WTC11 (cell line): ENCODE measurements at regions not wholly inside any gene's neighbourhood (a gene's known extent, or its start where the extent isn't known, plus 50 kb on each side); places are given as distances from the start of the nearest gene placed in this dataset.

ENCODE experiments used
- ATAC-seq: fragments of 200-7000 bp; cut with Tn5 transposase; 2 replicates; pipeline ENCODE4 v1.10.0; 2021; ENCODE audit warnings: mild to moderate bottlenecking, moderate library complexity
- CTCF ChIA-PET: fragments of 300-600 bp; sonication (Branson Sonifier 250); formaldehyde crosslinking; loops from one replicate; lab custom pipeline; 2021; ENCODE audit warnings: antibody characterized with exemption; lab: Charles Lee
- POLR2A ChIA-PET: fragments of 350-600 bp; sonication (Branson Sonifier 250); formaldehyde crosslinking; loops from one replicate; lab custom pipeline; 2021; ENCODE audit warnings: antibody characterized with exemption; lab: Charles Lee
- DNase-seq: peaks from one replicate; pipeline ENCODE4 v3.0.0; 2021; ENCODE audit warnings: low spot score
- H3K27ac Mint-ChIP-seq: 2 replicates; pipeline ENCODE4 v1.8.0; 2021; ENCODE audit warnings: mixed read lengths
- H3K27me3 Mint-ChIP-seq: 2 replicates; pipeline ENCODE4 v1.8.0; 2021; ENCODE audit warnings: low read depth, mild to moderate bottlenecking, moderate library complexity, mixed read lengths
- H3K36me3 Mint-ChIP-seq: 2 replicates; pipeline ENCODE4 v1.8.0; 2021; ENCODE audit warnings: mixed read lengths
- H3K4me1 Mint-ChIP-seq: 2 replicates; pipeline ENCODE4 v1.8.0; 2022; ENCODE audit warnings: mixed read lengths
- H3K4me3 Mint-ChIP-seq: 2 replicates; pipeline ENCODE4 v1.8.0; 2021; ENCODE audit warnings: mild to moderate bottlenecking, moderate library complexity, mixed read lengths
- H3K9me3 Mint-ChIP-seq: 2 replicates; pipeline ENCODE4 v1.8.0; 2021; ENCODE audit warnings: mixed read lengths
- AR ChIP-seq: fragments of 250-450 bp; sonication (Bioruptor Pico); IDR thresholded peaks from 2 replicates; pipeline ENCODE4 v1.9.0; 2021; ENCODE audit warnings: mild to moderate bottlenecking
- CBFB ChIP-seq: sonication (generic); formaldehyde crosslinking; IDR thresholded peaks from 2 replicates; pipeline ENCODE4 v1.8.1; 2022; ENCODE audit warnings: mild to moderate bottlenecking, low read depth, missing genetic modification reagents
- CDX4 ChIP-seq: fragments of 250-450 bp; sonication (Bioruptor Pico); IDR thresholded peaks from 2 replicates; pipeline ENCODE4 v1.9.0; 2021; ENCODE audit warnings: moderate library complexity, mild to moderate bottlenecking, inconsistent platforms, borderline replicate concordance
- FOXK1 ChIP-seq: sonication (generic); formaldehyde crosslinking; IDR thresholded peaks from 2 replicates; pipeline ENCODE4 v1.8.0; 2022; ENCODE audit warnings: mild to moderate bottlenecking, moderate library complexity, missing genetic modification reagents
- KAT7 ChIP-seq: sonication (generic); formaldehyde crosslinking; IDR thresholded peaks from 2 replicates; pipeline ENCODE4 v1.8.1; 2023; ENCODE audit warnings: missing genetic modification reagents, mild to moderate bottlenecking, borderline replicate concordance
- NFYB ChIP-seq: sonication (generic); formaldehyde crosslinking; conservative IDR thresholded peaks from 2 replicates; pipeline ENCODE4 v1.8.0; 2022; ENCODE audit warnings: low read depth, missing genetic modification reagents
- RORB ChIP-seq: fragments of 250-450 bp; sonication (Bioruptor Pico); IDR thresholded peaks from 2 replicates; pipeline ENCODE4 v1.9.0; 2021; ENCODE audit warnings: mild to moderate bottlenecking
- SMAD3 ChIP-seq: sonication (generic); formaldehyde crosslinking; IDR thresholded peaks from 2 replicates; pipeline ENCODE4 v1.8.0; 2022; ENCODE audit warnings: missing genetic modification reagents, mild to moderate bottlenecking, borderline replicate concordance
- SOX15 ChIP-seq: fragments of 250-450 bp; sonication (Bioruptor Pico); IDR thresholded peaks from 2 replicates; pipeline ENCODE4 v1.9.0; 2021; ENCODE audit warnings: mild to moderate bottlenecking
- SP1 ChIP-seq: sonication (generic); formaldehyde crosslinking; conservative IDR thresholded peaks from 2 replicates; pipeline ENCODE4 v1.8.1; 2022; ENCODE audit warnings: missing genetic modification reagents
- TEAD1 ChIP-seq: sonication (generic); formaldehyde crosslinking; IDR thresholded peaks from 2 replicates; pipeline ENCODE4 v1.8.0; 2022; ENCODE audit warnings: mild to moderate bottlenecking, missing genetic modification reagents
- TEAD4 ChIP-seq: sonication (generic); formaldehyde crosslinking; IDR thresholded peaks from 2 replicates; pipeline ENCODE4 v1.8.0; 2022; ENCODE audit warnings: mild to moderate bottlenecking, missing genetic modification reagents
- TP53 ChIP-seq: sonication (generic); formaldehyde crosslinking; IDR thresholded peaks from 2 replicates; pipeline ENCODE4 v1.8.1; 2023; ENCODE audit warnings: mild to moderate bottlenecking, missing genetic modification reagents
- ZBTB21 ChIP-seq: sonication (generic); formaldehyde crosslinking; IDR thresholded peaks from 2 replicates; pipeline ENCODE4 v1.8.1; 2023; ENCODE audit warnings: mild to moderate bottlenecking, missing genetic modification reagents, borderline replicate concordance
- ZNF121 ChIP-seq: sonication (generic); formaldehyde crosslinking; IDR thresholded peaks from 2 replicates; pipeline ENCODE4 v1.8.0; 2023; ENCODE audit warnings: missing genetic modification reagents
- ZNF138 ChIP-seq: sonication (generic); formaldehyde crosslinking; conservative IDR thresholded peaks from 2 replicates; pipeline ENCODE4 v1.8.1; 2022; ENCODE audit warnings: mild to moderate bottlenecking, moderate library complexity, missing genetic modification reagents
- ZNF232 ChIP-seq: sonication (generic); formaldehyde crosslinking; IDR thresholded peaks from 2 replicates; pipeline ENCODE4 v1.8.0; 2022; ENCODE audit warnings: mild to moderate bottlenecking, missing genetic modification reagents
- ZNF263 ChIP-seq: sonication (generic); formaldehyde crosslinking; IDR thresholded peaks from 2 replicates; pipeline ENCODE4 v1.8.1; 2022; ENCODE audit warnings: low read depth, mild to moderate bottlenecking, moderate library complexity, missing genetic modification reagents
- ZNF396 ChIP-seq: fragments of 250-450 bp; sonication (Bioruptor Pico); IDR thresholded peaks from 2 replicates; pipeline ENCODE4 v1.8.0; 2021; ENCODE audit warnings: mild to moderate bottlenecking, moderate library complexity, borderline replicate concordance
- ZNF423 ChIP-seq: fragments of 250-450 bp; sonication (Bioruptor Pico); IDR thresholded peaks from 2 replicates; pipeline ENCODE4 v2.1.2; 2022; ENCODE audit warnings: mild to moderate bottlenecking, moderate library complexity
- ZNF671 ChIP-seq: fragments of 250-450 bp; sonication (Bioruptor Pico); IDR thresholded peaks from 2 replicates; pipeline ENCODE4 v1.8.0; 2021; ENCODE audit warnings: mild to moderate bottlenecking
- TF ChIP-seq, protein P1 (sequence below): fragments of 250-450 bp; sonication (Bioruptor Pico); IDR thresholded peaks from 2 replicates; pipeline ENCODE4 v1.9.0; 2021; ENCODE audit warnings: mild to moderate bottlenecking, borderline replicate concordance
- TF ChIP-seq, protein P2 (sequence below): sonication (generic); formaldehyde crosslinking; IDR thresholded peaks from 2 replicates; pipeline ENCODE4 v1.8.0; 2023; ENCODE audit warnings: missing genetic modification reagents
- TF ChIP-seq, protein P3 (sequence below): sonication (generic); formaldehyde crosslinking; IDR thresholded peaks from 2 replicates; pipeline ENCODE4 v1.8.0; 2022; ENCODE audit warnings: mild to moderate bottlenecking, missing genetic modification reagents
- TF ChIP-seq, protein P4 (sequence below): sonication (generic); formaldehyde crosslinking; IDR thresholded peaks from 2 replicates; pipeline ENCODE4 v1.8.1; 2023; ENCODE audit warnings: mild to moderate bottlenecking, missing genetic modification reagents

DNA sequence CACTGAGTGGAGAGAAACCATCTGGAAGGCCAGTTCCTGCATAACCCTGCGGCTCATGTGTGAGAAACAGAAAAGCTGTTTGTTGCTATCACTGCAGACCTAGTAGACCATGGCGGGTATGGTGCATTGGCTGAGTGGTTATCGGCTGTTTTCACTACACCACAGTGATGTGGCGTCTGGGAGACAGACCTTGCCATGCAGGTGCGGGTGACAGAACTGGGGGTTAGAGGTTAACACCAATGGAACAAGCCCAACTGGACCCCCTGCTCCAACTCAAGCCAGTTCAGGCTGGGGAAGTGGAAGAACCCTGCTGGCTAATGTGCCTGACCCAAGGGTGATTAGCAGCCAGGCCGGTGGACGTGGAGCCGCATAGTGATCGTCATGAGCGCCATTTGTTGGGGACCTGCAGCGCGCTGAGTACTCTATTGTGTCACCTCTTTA, 91.9 kb downstream of the IRF8 start:
- DNase-seq, result no peak
- H3K27me3 Mint-ChIP-seq, result no peaks in the 10 kb centered on the region

DNA sequence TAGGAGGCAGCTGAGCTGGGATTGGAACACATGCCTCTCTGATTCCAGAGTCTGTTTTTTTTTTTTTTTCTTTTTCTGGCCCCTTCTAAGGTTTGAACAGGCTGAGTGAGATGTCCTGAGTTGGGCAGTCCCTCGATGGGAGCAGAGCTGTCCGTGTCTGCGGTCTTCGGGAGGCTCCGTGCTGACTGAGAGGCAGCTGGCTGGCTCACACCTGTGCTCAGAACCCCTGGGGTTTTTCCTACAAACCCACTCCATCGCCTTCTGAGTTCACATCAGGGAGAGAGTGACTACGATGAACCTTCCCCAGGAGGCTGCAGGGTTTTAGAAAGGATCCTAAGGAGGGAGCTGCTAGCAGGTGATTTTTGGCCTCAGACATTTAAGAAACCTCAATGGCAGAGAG, 92.5 kb downstream of the IRF8 start:
- no peak overlapping the region for H3K27ac Mint-ChIP-seq
- no peak for ATAC-seq
- POLR2A ChIA-PET, result no interaction called here
- DNase-seq, result no peak
- no peaks in the 10 kb centered on the region for H3K9me3 Mint-ChIP-seq
- H3K4me3 Mint-ChIP-seq, result no peak overlapping the region
- no peaks in the 10 kb centered on the region for H3K36me3 Mint-ChIP-seq
- TF ChIP-seq AR (CRISPR knock-in tag) (no peak), CBFB (no peak), TP53 (no peak), KAT7 (no peak), ZNF423 (CRISPR knock-in tag) (no peak), ZNF138 (no peak)
- TF ChIP-seq, protein P1, sequence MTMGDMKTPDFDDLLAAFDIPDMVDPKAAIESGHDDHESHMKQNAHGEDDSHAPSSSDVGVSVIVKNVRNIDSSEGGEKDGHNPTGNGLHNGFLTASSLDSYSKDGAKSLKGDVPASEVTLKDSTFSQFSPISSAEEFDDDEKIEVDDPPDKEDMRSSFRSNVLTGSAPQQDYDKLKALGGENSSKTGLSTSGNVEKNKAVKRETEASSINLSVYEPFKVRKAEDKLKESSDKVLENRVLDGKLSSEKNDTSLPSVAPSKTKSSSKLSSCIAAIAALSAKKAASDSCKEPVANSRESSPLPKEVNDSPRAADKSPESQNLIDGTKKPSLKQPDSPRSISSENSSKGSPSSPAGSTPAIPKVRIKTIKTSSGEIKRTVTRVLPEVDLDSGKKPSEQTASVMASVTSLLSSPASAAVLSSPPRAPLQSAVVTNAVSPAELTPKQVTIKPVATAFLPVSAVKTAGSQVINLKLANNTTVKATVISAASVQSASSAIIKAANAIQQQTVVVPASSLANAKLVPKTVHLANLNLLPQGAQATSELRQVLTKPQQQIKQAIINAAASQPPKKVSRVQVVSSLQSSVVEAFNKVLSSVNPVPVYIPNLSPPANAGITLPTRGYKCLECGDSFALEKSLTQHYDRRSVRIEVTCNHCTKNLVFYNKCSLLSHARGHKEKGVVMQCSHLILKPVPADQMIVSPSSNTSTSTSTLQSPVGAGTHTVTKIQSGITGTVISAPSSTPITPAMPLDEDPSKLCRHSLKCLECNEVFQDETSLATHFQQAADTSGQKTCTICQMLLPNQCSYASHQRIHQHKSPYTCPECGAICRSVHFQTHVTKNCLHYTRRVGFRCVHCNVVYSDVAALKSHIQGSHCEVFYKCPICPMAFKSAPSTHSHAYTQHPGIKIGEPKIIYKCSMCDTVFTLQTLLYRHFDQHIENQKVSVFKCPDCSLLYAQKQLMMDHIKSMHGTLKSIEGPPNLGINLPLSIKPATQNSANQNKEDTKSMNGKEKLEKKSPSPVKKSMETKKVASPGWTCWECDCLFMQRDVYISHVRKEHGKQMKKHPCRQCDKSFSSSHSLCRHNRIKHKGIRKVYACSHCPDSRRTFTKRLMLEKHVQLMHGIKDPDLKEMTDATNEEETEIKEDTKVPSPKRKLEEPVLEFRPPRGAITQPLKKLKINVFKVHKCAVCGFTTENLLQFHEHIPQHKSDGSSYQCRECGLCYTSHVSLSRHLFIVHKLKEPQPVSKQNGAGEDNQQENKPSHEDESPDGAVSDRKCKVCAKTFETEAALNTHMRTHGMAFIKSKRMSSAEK (CRISPR knock-in tag), result no peak
- TF ChIP-seq, protein P2, sequence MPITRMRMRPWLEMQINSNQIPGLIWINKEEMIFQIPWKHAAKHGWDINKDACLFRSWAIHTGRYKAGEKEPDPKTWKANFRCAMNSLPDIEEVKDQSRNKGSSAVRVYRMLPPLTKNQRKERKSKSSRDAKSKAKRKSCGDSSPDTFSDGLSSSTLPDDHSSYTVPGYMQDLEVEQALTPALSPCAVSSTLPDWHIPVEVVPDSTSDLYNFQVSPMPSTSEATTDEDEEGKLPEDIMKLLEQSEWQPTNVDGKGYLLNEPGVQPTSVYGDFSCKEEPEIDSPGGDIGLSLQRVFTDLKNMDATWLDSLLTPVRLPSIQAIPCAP (CRISPR knock-in tag), result no peak
- no peaks in the 10 kb centered on the region for H3K4me1 Mint-ChIP-seq
- CTCF ChIA-PET, result interaction anchor here (0.6 to 14.7 kb wide), 5 partner anchors 28 to 575 kb away, joined by 3 to 291 read pairs (median 3); no protein-coding TSS in a partner anchor
- no peaks in the 10 kb centered on the region for H3K27me3 Mint-ChIP-seq

More for the DNA sequence above, 91.9 kb downstream of the IRF8 start:
- no peaks in the 10 kb centered on the region for H3K9me3 Mint-ChIP-seq
- ChIA-PET CTCF (interaction anchor here (0.6 to 14.7 kb wide), 4 partner anchors 29 to 171 kb away, joined by 3 to 291 read pairs (median 3); no protein-coding TSS in a partner anchor), POLR2A (no interaction called here)
- no peak overlapping the region for H3K27ac Mint-ChIP-seq
- TF ChIP-seq TEAD1 (CRISPR knock-in tag) (no peak), ZBTB21 (CRISPR knock-in tag) (no peak), SMAD3 (CRISPR knock-in tag) (no peak), ZNF121 (CRISPR knock-in tag) (no peak), ZNF671 (CRISPR knock-in tag) (no peak), KAT7 (no peak), SP1 (CRISPR knock-in tag) (no peak), TEAD4 (no peak), ZNF232 (CRISPR knock-in tag) (no peak), FOXK1 (CRISPR knock-in tag) (no peak), ZNF396 (no peak), ZNF263 (CRISPR knock-in tag) (no peak), SOX15 (no peak), RORB (no peak), CDX4 (CRISPR knock-in tag) (no peak), NFYB (CRISPR knock-in tag) (no peak)
- TF ChIP-seq, protein P3, sequence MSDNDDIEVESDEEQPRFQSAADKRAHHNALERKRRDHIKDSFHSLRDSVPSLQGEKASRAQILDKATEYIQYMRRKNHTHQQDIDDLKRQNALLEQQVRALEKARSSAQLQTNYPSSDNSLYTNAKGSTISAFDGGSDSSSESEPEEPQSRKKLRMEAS, result no peak
- TF ChIP-seq, protein P4, sequence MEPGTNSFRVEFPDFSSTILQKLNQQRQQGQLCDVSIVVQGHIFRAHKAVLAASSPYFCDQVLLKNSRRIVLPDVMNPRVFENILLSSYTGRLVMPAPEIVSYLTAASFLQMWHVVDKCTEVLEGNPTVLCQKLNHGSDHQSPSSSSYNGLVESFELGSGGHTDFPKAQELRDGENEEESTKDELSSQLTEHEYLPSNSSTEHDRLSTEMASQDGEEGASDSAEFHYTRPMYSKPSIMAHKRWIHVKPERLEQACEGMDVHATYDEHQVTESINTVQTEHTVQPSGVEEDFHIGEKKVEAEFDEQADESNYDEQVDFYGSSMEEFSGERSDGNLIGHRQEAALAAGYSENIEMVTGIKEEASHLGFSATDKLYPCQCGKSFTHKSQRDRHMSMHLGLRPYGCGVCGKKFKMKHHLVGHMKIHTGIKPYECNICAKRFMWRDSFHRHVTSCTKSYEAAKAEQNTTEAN (CRISPR knock-in tag), result no peak
- no peak overlapping the region for H3K4me3 Mint-ChIP-seq
- no peak for ATAC-seq
- H3K4me1 Mint-ChIP-seq, result no peaks in the 10 kb centered on the region
- H3K36me3 Mint-ChIP-seq, result no peaks in the 10 kb centered on the region
